GM18517 (cell line): ENCODE measurements at regions not wholly inside any gene's neighbourhood (a gene's known extent, or its start where the extent isn't known, plus 50 kb on each side); places are given as distances from the start of the nearest gene placed in this dataset.

ENCODE experiments used
- ATAC-seq: cut with Tn5 transposase; IDR thresholded peaks from one replicate; pipeline ENCODE4 v1.9.1; 2021; ENCODE audit warnings: mild to moderate bottlenecking, moderate library complexity; ENCODE audit not compliant: unreplicated experiment

DNA sequence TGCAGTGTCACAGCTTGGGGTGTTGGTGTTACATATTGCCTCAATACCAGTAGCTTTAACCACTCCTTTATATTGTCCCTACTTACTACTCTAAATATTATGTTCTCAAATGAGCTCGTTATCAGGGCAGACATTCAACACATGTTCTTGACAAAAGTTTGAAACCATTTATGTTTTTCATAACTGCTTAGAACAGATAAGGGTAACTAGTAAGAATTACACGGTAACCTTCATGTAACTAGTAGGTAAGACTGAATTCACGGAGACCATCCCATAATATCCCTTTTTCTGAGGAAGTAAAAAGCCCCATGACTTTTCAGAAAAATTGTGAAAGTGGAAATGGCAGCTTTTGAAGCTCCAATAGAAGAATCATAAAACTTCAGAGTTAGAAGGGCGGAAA is 59.6 kb upstream of the CENPW start:
- ATAC-seq = no peak

DNA sequence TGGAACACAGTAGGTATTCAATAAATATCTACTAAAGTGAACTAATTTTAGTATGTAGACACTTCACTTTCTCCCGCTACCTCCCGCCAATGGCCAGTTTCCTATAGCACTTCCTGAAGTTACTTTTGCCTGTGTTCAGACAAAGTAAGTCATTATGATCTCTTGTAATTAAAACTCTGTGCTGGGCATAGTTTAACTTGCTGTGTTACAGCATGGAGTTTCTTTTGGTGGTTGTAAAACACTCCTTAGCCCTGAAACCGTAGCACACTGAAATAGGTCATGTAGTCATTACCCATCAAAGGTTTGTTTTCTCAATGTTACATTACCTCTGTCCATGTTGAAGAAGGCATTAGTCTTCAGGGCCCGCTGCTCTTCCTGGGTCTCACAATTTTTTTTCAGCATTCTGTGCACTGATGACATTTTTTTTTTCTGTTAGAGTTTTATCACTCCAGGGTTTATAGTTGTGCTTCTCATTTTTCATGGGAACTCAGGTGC is 54.0 kb upstream of the CENPW start:
- ATAC-seq = no peak
